Gastrocnemius medialis (tissue), 4 donors: ENCODE measurements at regions not wholly inside any gene's neighbourhood (a gene's known extent, or its start where the extent isn't known, plus 50 kb on each side); places are given as distances from the start of the nearest gene placed in this dataset.

ENCODE experiments used
- ATAC-seq, 2 donors: fragments of 150-250 bp; one replicate each; pipeline ENCODE4 v1.9.1; 2016
- DNase-seq, 2 donors: peaks; one replicate each; pipeline ENCODE4 v3.0.0-alpha.2; 2019
- H3K27ac ChIP-seq, 4 donors: fragments of 200-600 bp; sonication (generic); 1 replicate in 1 of 4; 2 replicates in 3 of 4; pipeline ENCODE4 v1.5.1; 2016 to 2018; ENCODE audit warnings: mild to moderate bottlenecking in 2 of 4, moderate library complexity in 1 of 4
- H3K27me3 ChIP-seq, 3 donors: fragments of 200-600 bp; sonication (generic) in 2 of 3; 1 replicate in 1 of 3; 2 replicates in 2 of 3; pipeline versions ENCODE4 v1.5.1 to v1.6.0; 2016 to 2019; ENCODE audit warnings: mild to moderate bottlenecking in 1 of 3, moderate library complexity in 1 of 3
- H3K36me3 ChIP-seq, 2 donors: fragments of 200-600 bp; sonication (generic) in 1 of 2; one replicate each; pipeline ENCODE4 v1.5.1; 2017 to 2018
- H3K4me1 ChIP-seq, 2 donors: fragments of 200-600 bp; sonication (generic) in 1 of 2; one replicate each; pipeline ENCODE4 v1.5.1; 2016 to 2017; ENCODE audit warnings: mild to moderate bottlenecking in 2 of 2
- H3K4me3 ChIP-seq, 4 donors: fragments of 200-600 bp; sonication (generic) in 3 of 4; 1 replicate in 1 of 4; 2 replicates in 3 of 4; pipeline ENCODE4 v1.5.1; 2016 to 2019; ENCODE audit warnings: mild to moderate bottlenecking in 2 of 4
- H3K9me3 ChIP-seq, 3 donors: fragments of 200-600 bp; sonication (generic) in 2 of 3; 1 replicate in 1 of 3; 2 replicates in 2 of 3; pipeline ENCODE4 v1.5.1; 2016 to 2019
- POLR2A ChIP-seq, 2 donors: fragments of 450-650 bp; IDR thresholded peaks; one replicate each; pipeline ENCODE4 v1.6.1; 2017; ENCODE audit warnings: antibody characterized with exemption in 2 of 2, mild to moderate bottlenecking in 2 of 2, moderate library complexity in 2 of 2
- in situ Hi-C, 4 donors: fragments of 200-750 bp; cut with MboI; loops; one replicate each; pipeline versions ENCODE4 v1.15.0 to v1.8.0; 2017; ENCODE audit warnings: low sequenced_read_pairs in 4 of 4
- intact Hi-C: fragments of 100-400 bp; cut with DNase I; formaldehyde crosslinking; loops from one replicate; pipeline ENCODE4 v1.15.1; 2023; ENCODE audit warnings: low total_unique reads
- TF ChIP-seq, protein P1 (sequence below), 5 experiments: fragments of 450-650 bp in 3 of 5; fragments of 200-600 bp in 2 of 5; sonication (generic) in 2 of 5; IDR thresholded peaks in 4 of 5; conservative IDR thresholded peaks in 1 of 5; 1 replicate in 4 of 5; 2 replicates in 1 of 5; pipeline ENCODE4 v1.5.1; 2016 to 2019; ENCODE audit warnings: antibody characterized with exemption in 5 of 5, mild to moderate bottlenecking in 3 of 5, moderate library complexity in 3 of 5

DNA sequence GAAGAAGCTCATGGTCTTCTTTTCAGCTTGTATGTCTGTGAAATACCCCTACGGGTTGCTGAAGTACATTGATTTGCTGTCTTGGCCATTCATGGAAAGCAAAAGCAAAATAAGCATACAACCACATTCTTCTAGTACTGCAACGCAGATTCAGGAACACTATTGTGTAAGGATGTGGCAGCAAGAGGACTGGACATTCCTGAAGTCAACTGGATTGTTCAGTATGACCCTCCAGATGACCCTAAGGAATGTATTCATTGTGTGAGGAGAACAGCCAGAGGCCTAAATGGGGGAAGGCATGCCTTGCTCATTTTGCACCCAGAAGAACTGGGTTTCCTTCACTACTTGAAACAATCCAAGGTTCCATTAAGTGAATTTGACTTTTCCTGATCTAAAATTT, 133.4 kb upstream of the ANKRD1 start:
- peaks cover 0 to 12% of the 10 kb centered on the region in 2 donors for H3K4me1 ChIP-seq
- H3K9me3 ChIP-seq: no peaks in the 10 kb centered on the region
- H3K27me3 ChIP-seq: no peaks in the 10 kb centered on the region
- H3K4me3 ChIP-seq: no peak overlapping the region
- H3K27ac ChIP-seq: no peak overlapping the region
- TF ChIP-seq POLR2A (IDR thresholded peaks at IDR 0.05): no peak
- TF ChIP-seq, protein P1, sequence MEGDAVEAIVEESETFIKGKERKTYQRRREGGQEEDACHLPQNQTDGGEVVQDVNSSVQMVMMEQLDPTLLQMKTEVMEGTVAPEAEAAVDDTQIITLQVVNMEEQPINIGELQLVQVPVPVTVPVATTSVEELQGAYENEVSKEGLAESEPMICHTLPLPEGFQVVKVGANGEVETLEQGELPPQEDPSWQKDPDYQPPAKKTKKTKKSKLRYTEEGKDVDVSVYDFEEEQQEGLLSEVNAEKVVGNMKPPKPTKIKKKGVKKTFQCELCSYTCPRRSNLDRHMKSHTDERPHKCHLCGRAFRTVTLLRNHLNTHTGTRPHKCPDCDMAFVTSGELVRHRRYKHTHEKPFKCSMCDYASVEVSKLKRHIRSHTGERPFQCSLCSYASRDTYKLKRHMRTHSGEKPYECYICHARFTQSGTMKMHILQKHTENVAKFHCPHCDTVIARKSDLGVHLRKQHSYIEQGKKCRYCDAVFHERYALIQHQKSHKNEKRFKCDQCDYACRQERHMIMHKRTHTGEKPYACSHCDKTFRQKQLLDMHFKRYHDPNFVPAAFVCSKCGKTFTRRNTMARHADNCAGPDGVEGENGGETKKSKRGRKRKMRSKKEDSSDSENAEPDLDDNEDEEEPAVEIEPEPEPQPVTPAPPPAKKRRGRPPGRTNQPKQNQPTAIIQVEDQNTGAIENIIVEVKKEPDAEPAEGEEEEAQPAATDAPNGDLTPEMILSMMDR (IDR thresholded peaks at IDR 0.05 in 4 of 5, conservative IDR thresholded peaks at IDR 0.05 in 1 of 5): no peak
- H3K36me3 ChIP-seq: no peaks in the 10 kb centered on the region
- in situ Hi-C loops (no loop called here), intact Hi-C loops (no loop called here)
- no peak for ATAC-seq
- DNase-seq: no peak

DNA sequence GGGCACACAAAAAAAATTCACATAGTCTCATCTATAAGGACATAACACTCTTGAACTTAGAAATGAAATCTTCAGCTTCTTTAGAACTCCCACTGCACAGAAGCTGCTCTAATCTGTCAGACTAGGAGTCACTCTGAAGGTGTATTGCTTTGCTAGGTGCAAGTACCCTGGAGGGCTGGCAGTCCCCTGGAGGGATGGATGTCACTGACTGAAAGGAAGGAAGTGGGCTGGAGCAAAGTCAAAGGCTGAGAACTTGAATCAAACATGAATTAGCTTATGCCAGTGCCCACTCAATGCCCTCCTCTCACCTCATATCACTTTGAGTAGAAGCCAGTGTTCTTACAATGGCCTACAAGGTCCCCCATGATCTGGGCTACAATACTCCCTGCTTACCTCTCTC, 140.3 kb upstream of the ANKRD1 start:
- ATAC-seq (no peak), DNase-seq (no peak)
- no peaks in the 10 kb centered on the region for H3K36me3 ChIP-seq
- H3K4me3 ChIP-seq: no peak overlapping the region
- no peak overlapping the region for H3K27ac ChIP-seq
- no peaks in the 10 kb centered on the region for H3K27me3 ChIP-seq
- intact Hi-C loops (no loop called here), in situ Hi-C loops (no loop called here)
- H3K9me3 ChIP-seq: no peaks in the 10 kb centered on the region
- H3K4me1 ChIP-seq: no peaks in the 10 kb centered on the region
- TF ChIP-seq, protein P1 (IDR thresholded peaks at IDR 0.05 in 4 of 5, conservative IDR thresholded peaks at IDR 0.05 in 1 of 5): no peak
- no peak for TF ChIP-seq POLR2A (IDR thresholded peaks at IDR 0.05)

DNA sequence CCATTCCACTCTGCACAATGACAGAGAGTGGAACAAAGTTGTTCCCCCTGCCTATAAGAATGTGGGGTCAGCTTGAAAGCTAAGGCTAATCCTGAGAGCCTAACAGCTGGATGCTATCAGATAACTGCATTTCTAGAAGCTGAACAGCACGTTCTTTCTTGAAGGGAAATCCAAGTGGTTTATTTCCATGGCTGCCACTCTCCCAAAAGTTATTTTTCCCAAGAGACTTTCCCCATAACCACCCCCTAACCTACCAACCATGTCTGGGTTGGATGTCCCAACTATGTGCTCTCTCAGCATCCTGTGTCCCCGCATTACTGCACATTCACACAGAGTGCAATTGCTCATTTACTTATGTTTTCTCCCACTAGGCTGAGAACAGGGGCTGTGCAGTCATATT, 140.7 kb upstream of the ANKRD1 start:
- Histone ChIP-seq H3K4me3 (no peak overlapping the region), H3K9me3 (no peaks in the 10 kb centered on the region), H3K27ac (no peak overlapping the region), H3K4me1 (no peaks in the 10 kb centered on the region), H3K27me3 (no peaks in the 10 kb centered on the region), H3K36me3 (no peaks in the 10 kb centered on the region)
- in situ Hi-C loops: no loop called here
- intact Hi-C loops: no loop called here
- TF ChIP-seq, protein P1 (IDR thresholded peaks at IDR 0.05 in 4 of 5, conservative IDR thresholded peaks at IDR 0.05 in 1 of 5): no peak
- TF ChIP-seq POLR2A (IDR thresholded peaks at IDR 0.05): no peak
- no peak for DNase-seq
- ATAC-seq: no peak

DNA sequence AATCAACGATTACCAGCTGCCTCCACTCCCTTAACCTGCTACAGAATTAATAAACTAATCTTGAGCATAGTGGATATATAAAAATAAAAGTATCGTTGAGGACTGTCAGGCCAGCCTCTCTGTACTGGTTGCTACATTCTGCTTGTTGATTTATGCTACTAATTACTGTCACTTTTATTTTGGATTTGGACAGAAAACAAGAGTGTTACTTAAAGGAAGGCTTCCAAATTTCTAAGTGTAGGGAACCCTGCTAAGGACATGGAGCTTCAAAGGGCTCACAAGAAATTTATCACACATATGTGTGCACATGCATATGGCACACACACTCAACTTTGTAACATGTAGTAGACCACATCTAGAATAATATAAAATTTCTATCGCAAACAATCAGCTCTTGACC, 141.2 kb upstream of the ANKRD1 start:
- H3K4me3 ChIP-seq: no peak overlapping the region
- ATAC-seq (no peak), DNase-seq (no peak)
- no peaks in the 10 kb centered on the region for H3K36me3 ChIP-seq
- no peaks in the 10 kb centered on the region for H3K27me3 ChIP-seq
- no peak overlapping the region for H3K27ac ChIP-seq
- no peaks in the 10 kb centered on the region for H3K4me1 ChIP-seq
- H3K9me3 ChIP-seq: no peaks in the 10 kb centered on the region
- intact Hi-C loops (no loop called here), in situ Hi-C loops (no loop called here)
- no peak for TF ChIP-seq POLR2A (IDR thresholded peaks at IDR 0.05)
- TF ChIP-seq, protein P1 (IDR thresholded peaks at IDR 0.05 in 4 of 5, conservative IDR thresholded peaks at IDR 0.05 in 1 of 5): no peak

DNA sequence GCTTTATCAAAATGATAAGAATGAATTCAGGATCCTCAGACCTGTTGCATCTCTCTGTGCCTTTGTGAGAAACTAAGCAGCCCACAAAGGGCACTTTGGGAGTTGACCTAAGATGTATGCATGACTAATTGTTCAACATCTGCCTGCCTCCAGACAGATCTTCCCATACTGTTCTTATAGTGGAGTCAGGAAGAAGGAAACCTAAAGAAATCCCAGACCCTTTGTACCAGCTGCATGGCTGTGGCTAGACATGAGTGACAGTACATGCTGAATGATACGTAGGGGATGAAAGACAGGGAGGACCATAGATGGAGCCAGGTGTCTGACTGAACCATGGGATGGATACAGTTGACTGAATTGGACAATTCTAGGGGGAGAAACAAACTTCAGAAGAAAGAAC, 148.7 kb upstream of the PCGF5 start:
- intact Hi-C loops: no loop called here
- H3K36me3 ChIP-seq: no peaks in the 10 kb centered on the region
- in situ Hi-C loops: no loop called here
- no peaks in the 10 kb centered on the region for H3K9me3 ChIP-seq
- TF ChIP-seq POLR2A (IDR thresholded peaks at IDR 0.05): no peak
- TF ChIP-seq, protein P1 (IDR thresholded peaks at IDR 0.05 in 4 of 5, conservative IDR thresholded peaks at IDR 0.05 in 1 of 5): no peak
- H3K4me1 ChIP-seq: no peaks in the 10 kb centered on the region
- ATAC-seq: no peak
- no peak for DNase-seq
- no peak overlapping the region for H3K4me3 ChIP-seq
- H3K27ac ChIP-seq: no peak overlapping the region
- H3K27me3 ChIP-seq: no peaks in the 10 kb centered on the region
